ENCODE measurements at regions not wholly inside any gene's neighbourhood (a gene's known extent, or its start where the extent isn't known, plus 50 kb on each side); places are given as distances from the start of the nearest gene placed in this dataset.

DNA sequence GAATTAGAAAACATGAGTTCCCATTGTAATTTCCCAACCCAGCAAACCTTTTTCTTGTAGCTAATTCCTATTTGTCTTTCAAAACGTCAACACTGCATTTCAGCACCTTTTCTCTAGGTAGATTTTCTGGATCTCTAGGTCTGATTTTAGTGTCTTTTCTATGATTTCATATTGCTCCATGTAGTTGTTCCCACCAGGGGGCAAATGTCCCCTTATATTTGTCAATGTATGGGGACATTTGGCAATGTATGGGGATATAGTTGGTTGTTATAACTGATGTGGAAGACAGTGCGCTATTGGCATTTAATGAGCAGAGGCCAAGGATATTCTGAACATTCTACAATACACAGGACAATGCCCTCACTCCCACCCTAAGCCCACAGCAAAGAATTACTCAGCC lies 273.9 kb upstream of the ADRA1B start:
- H3K27ac ChIP-seq, result no peak overlapping the region
- DNase-seq, result no peak

DNA sequence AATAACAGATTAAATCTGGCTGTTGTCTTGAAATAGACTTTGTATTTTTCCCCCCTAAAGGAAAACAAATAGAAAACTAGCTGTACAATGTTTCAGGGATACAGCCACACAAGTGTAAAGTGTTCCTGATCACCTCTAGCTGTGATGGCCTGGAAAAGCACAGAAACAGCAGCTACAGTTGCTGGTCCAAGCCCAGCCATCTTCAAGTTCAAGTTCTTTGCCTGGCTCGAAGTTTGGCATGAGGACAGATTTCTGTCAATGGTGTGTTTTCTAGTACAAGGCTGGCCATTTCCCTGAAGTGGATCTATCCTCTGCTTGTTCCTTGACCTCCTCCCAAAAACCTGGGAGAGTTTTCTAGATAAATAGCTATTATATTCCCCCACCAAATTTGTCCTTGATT lies 272.2 kb upstream of the ADRA1B start:
- no peaks in the 10 kb centered on the region for H3K36me3 ChIP-seq
- no peaks in the 10 kb centered on the region for H3K27me3 ChIP-seq
- intact Hi-C loops (cut with DNase I; ENCODE audit: low total_unique reads), result no loop called here
- no peaks in the 10 kb centered on the region for H3K9me3 ChIP-seq
- no peak overlapping the region for H3K27ac ChIP-seq
- no peak for TF ChIP-seq POLR2A (IDR thresholded peaks at IDR 0.05)
- TF ChIP-seq, protein P1, sequence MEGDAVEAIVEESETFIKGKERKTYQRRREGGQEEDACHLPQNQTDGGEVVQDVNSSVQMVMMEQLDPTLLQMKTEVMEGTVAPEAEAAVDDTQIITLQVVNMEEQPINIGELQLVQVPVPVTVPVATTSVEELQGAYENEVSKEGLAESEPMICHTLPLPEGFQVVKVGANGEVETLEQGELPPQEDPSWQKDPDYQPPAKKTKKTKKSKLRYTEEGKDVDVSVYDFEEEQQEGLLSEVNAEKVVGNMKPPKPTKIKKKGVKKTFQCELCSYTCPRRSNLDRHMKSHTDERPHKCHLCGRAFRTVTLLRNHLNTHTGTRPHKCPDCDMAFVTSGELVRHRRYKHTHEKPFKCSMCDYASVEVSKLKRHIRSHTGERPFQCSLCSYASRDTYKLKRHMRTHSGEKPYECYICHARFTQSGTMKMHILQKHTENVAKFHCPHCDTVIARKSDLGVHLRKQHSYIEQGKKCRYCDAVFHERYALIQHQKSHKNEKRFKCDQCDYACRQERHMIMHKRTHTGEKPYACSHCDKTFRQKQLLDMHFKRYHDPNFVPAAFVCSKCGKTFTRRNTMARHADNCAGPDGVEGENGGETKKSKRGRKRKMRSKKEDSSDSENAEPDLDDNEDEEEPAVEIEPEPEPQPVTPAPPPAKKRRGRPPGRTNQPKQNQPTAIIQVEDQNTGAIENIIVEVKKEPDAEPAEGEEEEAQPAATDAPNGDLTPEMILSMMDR (IDR thresholded peaks at IDR 0.05), result no peak
- no peaks in the 10 kb centered on the region for H3K4me1 ChIP-seq
- DNase-seq, result no peak
- H3K4me3 ChIP-seq, result no peak overlapping the region

More for the DNA sequence above, 273.9 kb upstream of the ADRA1B start:
- H3K9me3 ChIP-seq, result peaks cover 0 to under 1% of the 10 kb centered on the region in 2 donors
- H3K4me3 ChIP-seq, result no peak overlapping the region
- no peak for TF ChIP-seq POLR2A (IDR thresholded peaks at IDR 0.05)
- TF ChIP-seq, protein P1 (IDR thresholded peaks at IDR 0.05), result no peak
- intact Hi-C loops (cut with DNase I; ENCODE audit: low total_unique reads), result no loop called here
- H3K4me1 ChIP-seq, result no peaks in the 10 kb centered on the region
- peaks cover 0 to 2% of the 10 kb centered on the region in 2 donors for H3K36me3 ChIP-seq
- H3K27me3 ChIP-seq, result no peaks in the 10 kb centered on the region

DNA sequence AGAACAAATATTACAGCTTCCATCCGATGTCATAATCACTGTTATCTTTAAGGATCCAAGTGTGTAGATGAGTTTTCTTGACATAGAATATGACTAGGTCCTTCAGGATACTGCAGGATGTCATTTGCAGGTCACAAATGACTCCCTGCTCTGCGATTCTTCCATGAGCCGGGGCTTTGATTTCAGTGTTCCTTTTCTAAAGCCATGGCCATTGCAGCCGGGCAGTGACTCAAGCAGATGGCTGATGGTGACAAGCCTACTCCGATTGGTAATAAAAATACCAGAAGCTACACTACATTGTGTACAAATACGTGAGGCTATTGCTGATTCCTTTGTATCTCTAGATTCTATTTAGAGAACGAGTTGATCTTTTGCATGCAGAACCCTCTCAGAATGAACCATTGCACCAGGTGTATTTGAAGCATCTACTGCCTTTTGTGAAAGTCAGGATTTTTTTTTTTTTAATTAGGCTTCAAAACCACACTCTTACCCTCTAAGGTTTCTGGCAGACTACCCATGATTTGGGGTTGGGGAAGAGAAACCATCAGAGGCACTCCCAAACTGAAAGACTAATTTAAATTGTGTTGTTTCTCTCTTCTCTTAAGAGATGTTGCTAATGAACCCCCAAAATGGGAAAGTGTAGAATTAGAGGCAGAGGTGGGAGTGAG lies 271.0 kb upstream of the ADRA1B start:
- Histone ChIP-seq H3K27me3 (no peaks in the 10 kb centered on the region), H3K4me1 (no peaks in the 10 kb centered on the region), H3K9me3 (no peaks in the 10 kb centered on the region), H3K27ac (no peak overlapping the region), H3K36me3 (no peaks in the 10 kb centered on the region), H3K4me3 (no peak overlapping the region)
- intact Hi-C loops (cut with DNase I; ENCODE audit: low total_unique reads), result no loop called here
- no peak for DNase-seq
- TF ChIP-seq, protein P1 (IDR thresholded peaks at IDR 0.05), result no peak
- no peak for TF ChIP-seq POLR2A (IDR thresholded peaks at IDR 0.05)

DNA sequence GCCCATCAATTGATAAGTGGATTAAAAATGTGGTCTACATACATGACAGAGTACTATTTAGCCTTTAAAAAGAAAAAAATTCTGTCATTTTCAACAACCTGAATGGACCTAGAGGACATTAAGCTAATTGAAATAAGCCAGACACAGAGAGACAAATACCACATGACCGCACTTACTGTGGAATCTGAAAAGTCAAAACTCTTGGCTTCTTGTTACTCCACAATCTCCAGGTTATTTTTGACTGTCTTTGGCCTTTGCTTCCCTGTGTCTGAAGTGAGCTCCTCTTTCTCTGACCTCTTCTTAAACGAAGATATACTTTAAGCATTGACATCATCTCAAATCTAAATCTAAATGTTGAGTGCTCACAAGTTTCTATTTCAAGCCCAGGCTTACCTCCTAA lies 265.5 kb upstream of the ADRA1B start:
- DNase-seq, result no peak
- no peak for TF ChIP-seq POLR2A (IDR thresholded peaks at IDR 0.05)
- TF ChIP-seq, protein P1 (IDR thresholded peaks at IDR 0.05), result no peak
- Histone ChIP-seq H3K4me3 (no peak overlapping the region), H3K4me1 (no peaks in the 10 kb centered on the region), H3K27me3 (no peaks in the 10 kb centered on the region), H3K36me3 (no peaks in the 10 kb centered on the region), H3K9me3 (no peaks in the 10 kb centered on the region), H3K27ac (no peak overlapping the region)
- intact Hi-C loops (cut with DNase I; ENCODE audit: low total_unique reads), result no loop called here

DNA sequence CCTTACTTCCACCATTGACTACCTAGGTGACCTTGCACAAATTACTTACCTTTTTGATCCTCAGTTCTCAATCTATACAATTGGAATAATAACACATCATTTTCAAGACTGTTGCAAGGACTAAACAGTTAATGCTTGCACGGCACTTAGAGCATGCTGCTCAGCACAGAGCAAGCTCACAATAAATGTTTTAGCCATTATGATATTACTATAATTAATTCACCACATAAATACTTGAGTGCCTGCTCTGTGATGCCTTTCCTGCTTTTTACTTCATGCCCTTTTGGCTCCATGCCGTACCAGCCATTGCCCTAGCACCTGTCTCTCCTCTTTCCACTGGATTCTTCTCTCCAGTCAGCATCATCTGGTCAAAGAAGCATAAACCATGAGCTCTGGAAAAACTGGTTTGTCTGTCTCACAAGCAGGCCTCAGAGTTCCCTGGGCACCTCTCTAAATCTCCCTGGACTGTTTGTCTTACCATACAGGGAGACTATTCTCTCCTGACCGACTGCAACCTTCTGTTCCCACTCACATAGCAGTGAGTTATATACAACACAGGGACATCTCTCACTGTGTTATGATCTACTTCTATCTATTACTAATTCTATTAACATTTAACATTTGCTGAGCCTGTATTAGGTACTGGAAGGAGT lies 260.4 kb upstream of the ADRA1B start:
- H3K9me3 ChIP-seq, result no peaks in the 10 kb centered on the region
- DNase-seq, result no peak
- no peak overlapping the region for H3K27ac ChIP-seq
- H3K36me3 ChIP-seq, result no peaks in the 10 kb centered on the region
- intact Hi-C loops (cut with DNase I; ENCODE audit: low total_unique reads), result no loop called here
- no peaks in the 10 kb centered on the region for H3K4me1 ChIP-seq
- H3K4me3 ChIP-seq, result no peak overlapping the region
- no peak for TF ChIP-seq POLR2A (IDR thresholded peaks at IDR 0.05)
- TF ChIP-seq, protein P1 (IDR thresholded peaks at IDR 0.05), result no peak
- no peaks in the 10 kb centered on the region for H3K27me3 ChIP-seq

Measured in uterus (tissue), 3 donors.